CD14-positive monocyte (primary cell): ENCODE measurements at regions not wholly inside any gene's neighbourhood (a gene's known extent, or its start where the extent isn't known, plus 50 kb on each side); places are given as distances from the start of the nearest gene placed in this dataset.
A peak's percentile ranks its signal among the peaks of the same experiment; 100 is the strongest.

ENCODE experiments used
- DNase-seq, 3 donors: peaks; one replicate each; pipeline ENCODE4 v3.0.0-alpha.2; 2011 to 2022
- H2AFZ ChIP-seq: 2 replicates; pipeline ENCODE4 v1.6.0; 2012; ENCODE audit warnings: mild to moderate bottlenecking, low read depth, low read length, inconsistent platforms; ENCODE audit not compliant: insufficient read depth, poor library complexity, severe bottlenecking
- H3K27ac ChIP-seq, 2 donors: 1 replicate in 1 of 2; 2 replicates in 1 of 2; pipeline ENCODE4 v1.5.1; 2012 to 2013; ENCODE audit warnings: low read length in 2 of 2, control low read depth in 1 of 2, inconsistent platforms in 1 of 2, low read depth in 1 of 2, mild to moderate bottlenecking in 1 of 2
- H3K27me3 ChIP-seq, 2 donors: one replicate each; pipeline versions ENCODE4 v1.6.0 to v1.6.1; 2011 to 2013; ENCODE audit warnings: low read length in 2 of 2; ENCODE audit not compliant: control insufficient read depth in 2 of 2, insufficient read depth in 2 of 2
- H3K36me3 ChIP-seq, 2 donors: replicated peaks in 1 of 2; 1 replicate in 1 of 2; 2 replicates in 1 of 2; pipeline versions ENCODE4 v1.5.1 to v1.6.1; 2012 to 2013; ENCODE audit warnings: low read length in 2 of 2, control low read depth in 1 of 2, inconsistent platforms in 1 of 2, mild to moderate bottlenecking in 1 of 2; ENCODE audit not compliant: insufficient read depth in 2 of 2, control insufficient read depth in 1 of 2
- H3K4me1 ChIP-seq, 2 donors: 1 replicate in 1 of 2; 2 replicates in 1 of 2; pipeline versions ENCODE4 v1.5.1 to v1.6.1; 2012 to 2013; ENCODE audit warnings: low read length in 2 of 2, control low read depth in 1 of 2, inconsistent platforms in 1 of 2, mild to moderate bottlenecking in 1 of 2, moderate library complexity in 1 of 2; ENCODE audit not compliant: insufficient read depth in 2 of 2, control insufficient read depth in 1 of 2
- H3K4me2 ChIP-seq: replicated peaks from 2 replicates; pipeline ENCODE3; 2012; ENCODE audit warnings: low read length, moderate library complexity, mild to moderate bottlenecking; ENCODE audit not compliant: poor library complexity, severe bottlenecking; ENCODE audit errors: extremely low read depth
- H3K4me3 ChIP-seq, 3 experiments: fragments of 200-600 bp in 1 of 3; sonication (generic) in 1 of 3; replicated peaks in 1 of 3; 1 replicate in 2 of 3; 2 replicates in 1 of 3; pipeline ENCODE4 v1.5.1; 2011 to 2013; ENCODE audit warnings: low read length in 3 of 3, mild to moderate bottlenecking in 3 of 3, control low read depth in 2 of 3, low read depth in 2 of 3, inconsistent platforms in 1 of 3, moderate library complexity in 1 of 3
- H3K79me2 ChIP-seq: 2 replicates; pipeline ENCODE4 v1.6.0; 2012; ENCODE audit warnings: mild to moderate bottlenecking, control low read depth, inconsistent platforms, low read length, moderate library complexity; ENCODE audit not compliant: insufficient read depth
- H3K9ac ChIP-seq: 2 replicates; pipeline ENCODE4 v1.6.0; 2017; ENCODE audit warnings: low read length, mild to moderate bottlenecking; ENCODE audit not compliant: insufficient read depth, poor library complexity, severe bottlenecking
- H3K9me3 ChIP-seq, 2 donors: replicated peaks in 1 of 2; 1 replicate in 1 of 2; 2 replicates in 1 of 2; pipeline versions ENCODE4 v1.5.1 to v1.6.1; 2012 to 2013; ENCODE audit warnings: low read length in 2 of 2, control low read depth in 1 of 2; ENCODE audit not compliant: control insufficient read depth in 1 of 2, insufficient read depth in 1 of 2
- H4K20me1 ChIP-seq: 2 replicates; pipeline ENCODE4 v1.6.0; 2012; ENCODE audit warnings: mild to moderate bottlenecking, low read length, control low read depth, moderate library complexity; ENCODE audit not compliant: insufficient read depth
- H3K27ac Mint-ChIP-seq, 7 donors: one replicate each; pipeline ENCODE4 v1.8.0; 2020; ENCODE audit warnings: mild to moderate bottlenecking in 7 of 7, mixed read lengths in 7 of 7, moderate library complexity in 6 of 7, inconsistent platforms in 2 of 7
- H3K27me3 Mint-ChIP-seq, 3 donors: one replicate each; pipeline ENCODE4 v1.8.0; 2021 to 2022; ENCODE audit warnings: low read depth in 3 of 3, mild to moderate bottlenecking in 3 of 3, mixed read lengths in 3 of 3, moderate library complexity in 3 of 3, inconsistent platforms in 1 of 3
- H3K36me3 Mint-ChIP-seq, 2 donors: one replicate each; pipeline ENCODE4 v1.8.0; 2020; ENCODE audit warnings: mixed read lengths in 2 of 2, inconsistent platforms in 1 of 2, mild to moderate bottlenecking in 1 of 2
- H3K4me1 Mint-ChIP-seq: one replicate; pipeline ENCODE4 v1.8.0; 2020; ENCODE audit warnings: mild to moderate bottlenecking, mixed read lengths
- H3K4me3 Mint-ChIP-seq, 2 donors: one replicate each; pipeline ENCODE4 v1.8.0; 2020; ENCODE audit warnings: mild to moderate bottlenecking in 2 of 2, mixed read lengths in 2 of 2, moderate library complexity in 1 of 2
- H3K9me3 Mint-ChIP-seq, 7 donors: one replicate each; pipeline ENCODE4 v1.8.0; 2020 to 2022; ENCODE audit warnings: mixed read lengths in 7 of 7, mild to moderate bottlenecking in 6 of 7, moderate library complexity in 6 of 7, inconsistent platforms in 2 of 7
- WGBS: methylation state at CpG from one replicate; pipeline ENCODE4 v1.1.5; 2013; ENCODE audit warnings: missing lambda C conversion rate; ENCODE audit not compliant: insufficient coverage; 5-methylcytosine and 5-hydroxymethylcytosine counted together
- intact Hi-C, 2 donors: fragments of 100-400 bp; cut with micrococcal nuclease; formaldehyde crosslinking; loops; one replicate each; pipeline versions ENCODE4 v1.15.0 to v1.15.1; 2023
- TF ChIP-seq, protein P1 (sequence below): fragments of 200-600 bp; IDR thresholded peaks from one replicate; pipeline ENCODE4 v1.8.0; 2022; ENCODE audit warnings: antibody characterized with exemption, mild to moderate bottlenecking

DNA sequence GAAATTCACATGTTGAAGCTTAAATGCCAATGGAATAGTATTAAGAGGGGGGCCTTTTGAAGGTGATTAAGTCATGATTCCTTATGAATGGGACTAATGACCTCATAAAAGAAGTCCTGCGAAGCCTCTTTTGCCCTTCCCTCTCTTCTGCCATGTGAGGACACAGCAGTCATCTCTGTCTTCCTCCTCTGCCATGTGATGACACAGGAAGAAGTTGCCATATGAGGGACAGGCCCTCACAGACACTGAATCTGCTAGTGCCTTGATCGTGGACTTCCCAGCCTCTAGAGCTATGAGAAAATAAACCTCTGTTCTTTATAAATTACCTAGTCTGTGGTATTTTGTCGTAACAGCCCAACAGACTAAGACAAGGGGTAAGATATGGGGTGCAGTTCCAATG is 100.7 kb downstream of the VCPKMT start:
- WGBS, result no CpG with 5 or more reads among the region's 3 CpGs
- Mint-ChIP-seq H3K27me3 (peaks cover 0 to 5% (median 1%) of the 10 kb centered on the region in 3 donors), H3K4me1 (peaks cover 22% of the 10 kb centered on the region), H3K9me3 (peaks cover 8 to 15% (median 12%) of the 10 kb centered on the region in 7 donors), H3K4me3 (peak overlapping the region in 1 of 2 donors; percentile 28), H3K27ac (peak overlapping the region in 5 of 7 donors; percentile 6 to 43 (median 14)), H3K36me3 (peaks cover 0 to 7% of the 10 kb centered on the region in 2 donors)
- Histone ChIP-seq H3K4me1 (peaks cover 2 to 10% of the 10 kb centered on the region in 2 donors), H3K79me2 (no peaks in the 10 kb centered on the region), H3K9ac (no peak overlapping the region), H3K27ac (no peak overlapping the region), H3K4me3 (no peak overlapping the region), H3K4me2 (no peak overlapping the region), H2AFZ (no peak overlapping the region), H4K20me1 (no peaks in the 10 kb centered on the region), H3K9me3 (peaks cover 0 to 6% of the 10 kb centered on the region in 2 donors), H3K27me3 (no peaks in the 10 kb centered on the region), H3K36me3 (no peaks in the 10 kb centered on the region)
- TF ChIP-seq, protein P1, sequence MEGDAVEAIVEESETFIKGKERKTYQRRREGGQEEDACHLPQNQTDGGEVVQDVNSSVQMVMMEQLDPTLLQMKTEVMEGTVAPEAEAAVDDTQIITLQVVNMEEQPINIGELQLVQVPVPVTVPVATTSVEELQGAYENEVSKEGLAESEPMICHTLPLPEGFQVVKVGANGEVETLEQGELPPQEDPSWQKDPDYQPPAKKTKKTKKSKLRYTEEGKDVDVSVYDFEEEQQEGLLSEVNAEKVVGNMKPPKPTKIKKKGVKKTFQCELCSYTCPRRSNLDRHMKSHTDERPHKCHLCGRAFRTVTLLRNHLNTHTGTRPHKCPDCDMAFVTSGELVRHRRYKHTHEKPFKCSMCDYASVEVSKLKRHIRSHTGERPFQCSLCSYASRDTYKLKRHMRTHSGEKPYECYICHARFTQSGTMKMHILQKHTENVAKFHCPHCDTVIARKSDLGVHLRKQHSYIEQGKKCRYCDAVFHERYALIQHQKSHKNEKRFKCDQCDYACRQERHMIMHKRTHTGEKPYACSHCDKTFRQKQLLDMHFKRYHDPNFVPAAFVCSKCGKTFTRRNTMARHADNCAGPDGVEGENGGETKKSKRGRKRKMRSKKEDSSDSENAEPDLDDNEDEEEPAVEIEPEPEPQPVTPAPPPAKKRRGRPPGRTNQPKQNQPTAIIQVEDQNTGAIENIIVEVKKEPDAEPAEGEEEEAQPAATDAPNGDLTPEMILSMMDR, result no peak
- intact Hi-C loops, result no loop called here
- peak in 2 of 3 donors; percentile 46 to 63 for DNase-seq

GRCh38 chr14:50018201-50018932 is 98.0 kb downstream of the VCPKMT start:
- Mint-ChIP-seq H3K27me3 (peaks cover 0 to 5% (median 0%) of the 10 kb centered on the region in 3 donors), H3K27ac (peak overlapping the region in 1 of 7 donors; percentile 33), H3K36me3 (peaks cover 0 to 7% of the 10 kb centered on the region in 2 donors), H3K4me3 (no peak overlapping the region), H3K9me3 (peaks cover 8 to 18% (median 12%) of the 10 kb centered on the region in 7 donors), H3K4me1 (peaks cover 36% of the 10 kb centered on the region)
- H3K9ac ChIP-seq, result no peak overlapping the region
- H3K27ac ChIP-seq, result no peak overlapping the region
- no peak for DNase-seq
- H3K4me3 ChIP-seq, result no peak overlapping the region
- no peaks in the 10 kb centered on the region for H3K79me2 ChIP-seq
- intact Hi-C loops, result no loop called here
- WGBS, result 93% methylated on average over 7 of the region's 10 CpGs
- H3K4me2 ChIP-seq, result no peak overlapping the region
- no peaks in the 10 kb centered on the region for H3K27me3 ChIP-seq
- no peaks in the 10 kb centered on the region for H4K20me1 ChIP-seq
- TF ChIP-seq, protein P1, result no peak
- H3K4me1 ChIP-seq, result peaks cover 13 to 24% of the 10 kb centered on the region in 2 donors
- no peak overlapping the region for H2AFZ ChIP-seq
- H3K9me3 ChIP-seq, result peaks cover 0 to 6% of the 10 kb centered on the region in 2 donors
- H3K36me3 ChIP-seq, result no peaks in the 10 kb centered on the region
